HG03469 (cell line): ENCODE measurements at regions not wholly inside any gene's neighbourhood (a gene's known extent, or its start where the extent isn't known, plus 50 kb on each side); places are given as distances from the start of the nearest gene placed in this dataset.

ENCODE experiments used
- ATAC-seq: cut with Tn5 transposase; IDR thresholded peaks from one replicate; pipeline ENCODE4 v1.9.1; 2021; ENCODE audit warnings: mild to moderate bottlenecking, moderate library complexity, moderate number of reproducible peaks; ENCODE audit not compliant: unreplicated experiment

DNA sequence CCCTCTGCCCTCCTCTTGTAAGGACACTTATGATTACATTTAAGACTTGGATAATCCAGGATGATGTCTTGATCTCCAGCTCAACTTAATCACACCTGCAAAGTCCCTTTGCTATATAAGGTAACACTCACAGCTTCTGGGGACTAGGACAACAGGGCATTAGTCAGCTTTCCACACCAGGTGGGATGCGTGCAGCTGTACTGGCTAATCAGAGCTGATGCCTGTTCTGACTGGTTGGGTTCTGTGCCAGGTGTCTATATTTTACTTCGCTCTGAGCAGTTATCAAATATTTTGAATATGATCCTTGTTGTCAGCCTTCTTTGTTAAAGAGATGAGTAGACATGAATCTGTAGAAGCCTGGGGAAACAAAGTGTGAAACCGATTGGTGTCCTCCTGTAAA lies 115.5 kb upstream of the ATP8B1 start:
- no peak for ATAC-seq

DNA sequence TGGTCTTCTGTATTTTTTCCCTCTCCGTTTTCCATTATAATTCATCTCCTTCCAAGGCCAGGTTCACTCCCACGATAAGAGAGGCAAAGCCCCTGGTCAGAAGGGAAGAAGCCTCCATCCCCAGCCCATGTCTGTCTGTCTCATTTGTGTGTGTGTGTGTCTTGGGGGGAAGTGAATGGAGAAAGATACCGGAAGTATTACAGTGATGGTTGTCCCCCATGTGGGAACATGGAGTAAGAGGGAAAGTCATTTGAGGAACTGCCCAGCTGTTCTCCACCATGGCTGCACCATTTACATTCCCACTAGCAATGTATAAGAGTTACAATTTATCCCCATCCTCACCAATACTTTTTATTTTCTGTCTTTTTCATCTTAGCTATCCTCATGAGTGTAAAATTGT lies 113.6 kb upstream of the ATP8B1 start:
- no peak for ATAC-seq

DNA sequence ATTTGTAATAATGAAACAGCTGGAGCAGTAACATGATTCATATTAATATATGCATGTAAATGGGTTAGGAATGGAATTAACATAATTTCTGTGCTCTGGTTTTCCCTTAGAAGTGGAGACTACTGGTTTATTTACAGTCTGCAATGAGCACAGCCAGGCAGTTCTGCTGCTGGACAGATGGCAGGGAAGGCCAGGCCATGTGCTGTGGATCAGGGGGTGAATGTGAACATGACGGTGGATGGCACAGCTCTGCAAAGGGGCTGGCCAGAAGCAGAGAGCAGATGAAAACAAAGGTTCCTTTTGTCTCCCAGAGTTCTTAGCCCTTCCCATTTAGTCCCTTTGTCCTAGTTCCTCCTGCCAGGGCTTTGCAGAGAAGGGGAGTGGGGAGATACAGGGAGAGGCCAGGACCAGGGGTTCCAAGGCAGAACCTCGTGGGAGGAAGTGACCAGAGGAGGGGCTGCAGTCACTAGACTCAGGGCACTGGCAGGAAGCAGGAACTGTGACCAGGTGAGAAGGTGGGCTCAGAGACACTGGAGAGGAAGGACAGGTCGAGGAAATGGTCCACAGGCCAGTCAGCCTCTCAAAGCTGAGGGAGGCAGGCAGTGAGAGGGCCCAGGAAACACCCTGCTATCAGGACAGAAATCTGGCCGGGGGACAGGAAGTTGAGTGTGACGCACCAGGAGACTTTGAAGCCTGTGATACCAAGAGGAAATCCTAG lies 112.9 kb upstream of the ATP8B1 start:
- ATAC-seq: no peak

DNA sequence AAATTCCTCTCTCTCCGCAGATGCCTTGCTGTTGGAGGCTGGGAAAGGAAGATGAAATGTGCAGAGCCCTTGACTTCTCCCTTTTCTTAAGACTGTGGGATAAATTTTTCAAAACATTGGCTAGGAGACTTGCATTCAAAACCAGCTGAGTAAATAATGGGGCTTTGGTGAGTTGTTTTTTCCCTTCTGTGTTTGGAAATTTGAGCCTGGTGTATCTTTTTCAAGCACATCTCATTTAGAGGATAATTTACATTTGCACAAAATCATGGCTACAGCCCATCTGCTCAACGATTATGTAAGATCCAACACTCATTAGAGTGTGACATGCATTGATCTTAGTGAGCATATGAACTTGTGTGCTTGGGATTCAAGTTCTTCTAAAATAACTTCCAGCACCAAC lies 112.1 kb upstream of the ATP8B1 start:
- no peak for ATAC-seq

DNA sequence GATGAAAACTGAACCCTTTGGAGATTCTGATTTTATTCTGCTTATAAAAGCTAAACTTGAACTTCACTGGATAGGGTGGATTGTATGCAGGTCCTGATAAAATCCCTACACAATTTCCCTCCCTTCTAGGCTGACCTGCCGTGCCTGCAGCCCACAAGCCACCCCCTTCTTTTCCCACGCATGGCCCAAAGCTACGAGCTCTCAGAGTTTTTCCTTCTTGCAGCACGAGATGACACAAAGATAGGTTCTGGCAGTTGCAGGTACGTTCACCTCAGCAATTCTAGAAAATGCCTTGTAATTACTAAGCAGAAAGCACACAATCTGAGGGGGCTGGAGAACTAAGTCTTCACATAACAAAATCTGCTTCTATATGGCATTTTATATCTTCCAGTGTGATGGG lies 110.6 kb upstream of the ATP8B1 start:
- no peak for ATAC-seq

DNA sequence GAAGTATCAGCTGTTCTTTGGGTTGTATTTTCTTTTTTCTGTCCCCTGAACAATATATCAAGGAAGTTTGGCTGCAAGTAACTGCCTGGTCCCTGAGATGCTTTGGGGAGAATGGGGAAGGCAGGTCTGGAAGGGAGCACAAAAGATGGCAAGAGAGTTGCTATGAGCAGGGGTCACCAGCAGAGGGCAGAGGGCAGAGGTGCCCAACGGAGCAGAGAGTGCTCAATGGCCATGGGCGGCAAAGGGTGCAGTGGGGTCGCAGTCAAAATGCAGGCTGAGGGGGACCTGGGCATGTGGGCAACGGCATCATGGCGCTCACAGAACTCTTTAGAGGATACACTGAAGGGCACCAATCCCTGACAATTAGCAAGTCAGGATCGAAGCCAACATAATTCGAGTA lies 107.7 kb upstream of the ATP8B1 start:
- no peak for ATAC-seq

DNA sequence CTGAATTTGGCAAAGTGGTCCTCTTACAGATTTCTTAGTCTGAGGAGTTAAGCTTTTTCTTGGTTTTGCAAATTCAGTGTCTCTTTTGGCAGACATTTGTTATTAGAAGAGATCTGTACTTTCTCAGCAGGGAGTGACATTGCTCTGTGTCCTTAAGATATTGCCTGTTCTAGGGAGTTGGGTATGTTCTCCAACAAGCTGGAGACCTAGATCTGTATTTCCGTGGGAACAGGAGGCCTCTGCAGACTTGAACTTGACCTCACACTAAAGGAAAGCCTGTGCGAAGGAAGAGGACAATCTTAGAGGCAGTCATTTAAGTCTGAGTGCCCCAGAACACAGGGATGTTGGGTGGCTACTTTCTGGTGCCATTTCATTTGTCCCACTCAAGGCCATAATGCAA lies 107.0 kb upstream of the ATP8B1 start:
- no peak for ATAC-seq

DNA sequence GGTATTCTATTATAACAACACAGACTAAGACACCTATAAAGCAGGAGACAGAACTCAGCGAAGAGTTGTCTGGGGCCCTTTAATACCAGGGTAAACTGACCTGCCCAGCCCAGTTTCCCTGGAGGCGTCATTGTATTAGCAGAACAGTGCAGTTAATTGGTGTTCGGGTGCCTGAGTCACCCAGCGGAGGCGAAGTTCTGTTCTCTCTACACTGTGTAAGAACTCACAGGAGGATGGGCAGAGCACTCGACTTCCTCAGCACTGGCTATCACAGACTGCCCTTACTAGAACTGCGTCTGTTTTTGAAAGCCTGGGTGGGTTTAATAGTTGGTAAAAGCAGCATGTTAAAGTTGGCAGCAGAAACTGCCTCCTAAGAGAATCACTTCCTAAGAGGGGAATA lies 106.5 kb upstream of the ATP8B1 start:
- no peak for ATAC-seq

DNA sequence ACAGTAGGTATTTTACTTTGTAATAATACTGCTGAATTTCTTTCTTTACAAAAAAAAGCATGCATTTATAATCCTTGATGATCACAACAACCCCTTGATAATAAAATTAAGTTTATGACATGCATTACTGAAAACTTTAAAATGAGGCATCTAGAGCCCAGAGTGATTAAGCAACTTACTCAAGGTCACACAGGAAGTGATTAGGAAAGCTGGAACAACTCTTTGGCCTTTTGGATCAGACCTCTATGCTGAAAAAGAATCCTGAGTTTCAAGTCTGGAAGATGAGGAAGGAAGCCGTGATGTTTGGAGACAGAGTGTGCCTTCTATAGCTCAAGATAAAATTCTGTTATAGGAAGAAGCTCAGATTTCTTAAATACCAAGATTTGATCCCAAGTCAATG lies 105.0 kb upstream of the ATP8B1 start:
- ATAC-seq: no peak

DNA sequence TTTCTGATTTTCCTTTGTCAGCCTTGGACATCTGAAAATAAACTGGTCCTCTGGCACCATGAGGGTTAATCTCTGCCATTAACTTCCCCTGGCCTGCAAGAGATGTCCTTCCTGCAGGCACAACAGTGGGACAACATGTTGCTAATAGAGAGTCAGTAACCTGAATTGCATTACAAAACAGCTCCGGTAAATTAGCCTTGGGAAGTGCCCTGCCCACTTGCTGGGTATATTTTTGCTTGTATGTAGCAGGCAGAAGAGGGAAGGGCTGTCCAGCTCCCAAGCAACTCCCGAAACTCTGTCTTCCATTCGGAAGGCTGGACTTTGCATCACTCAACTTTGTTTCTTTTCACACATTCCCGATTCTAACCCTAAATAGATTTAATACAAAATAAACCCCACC lies 104.4 kb upstream of the ATP8B1 start:
- no peak for ATAC-seq

DNA sequence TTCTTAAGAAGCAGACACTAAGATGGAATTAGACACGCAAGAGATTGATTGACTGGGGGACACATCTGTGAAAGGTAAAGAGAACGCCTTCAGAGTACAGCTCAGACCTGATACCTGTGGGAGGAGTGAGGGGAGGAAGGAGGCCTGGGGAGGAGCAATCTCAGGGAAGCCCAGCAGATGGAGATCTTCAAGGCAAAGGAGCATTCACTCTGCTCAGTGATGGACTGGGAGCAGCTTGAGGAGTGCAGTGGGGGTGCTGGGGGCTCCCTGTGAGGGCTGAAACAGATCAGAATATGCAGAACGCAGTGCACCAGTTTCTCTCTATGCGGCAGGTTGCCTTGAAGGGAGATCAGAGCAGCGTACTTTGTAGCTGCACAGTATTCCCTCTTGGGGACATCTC lies 103.7 kb upstream of the ATP8B1 start:
- ATAC-seq: no peak

DNA sequence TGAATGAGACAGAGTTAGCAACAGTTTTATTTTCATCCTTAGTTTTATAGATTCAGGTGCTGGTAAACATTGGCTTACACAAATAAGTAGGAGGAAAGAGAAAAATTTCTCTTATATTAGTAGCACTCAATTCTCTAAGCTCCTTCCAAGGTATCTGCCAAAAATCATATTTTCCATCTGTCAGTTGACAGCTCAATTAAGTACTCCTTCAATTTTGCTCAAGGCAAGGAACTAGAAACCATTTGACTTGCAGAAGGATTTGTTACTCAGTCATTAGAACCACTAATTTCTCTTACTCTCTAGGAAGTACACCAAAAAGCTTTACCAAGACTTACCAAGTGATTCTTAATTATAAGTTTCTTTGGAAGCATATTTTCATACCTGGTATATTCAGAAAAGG lies 101.4 kb upstream of the ATP8B1 start:
- ATAC-seq: no peak

DNA sequence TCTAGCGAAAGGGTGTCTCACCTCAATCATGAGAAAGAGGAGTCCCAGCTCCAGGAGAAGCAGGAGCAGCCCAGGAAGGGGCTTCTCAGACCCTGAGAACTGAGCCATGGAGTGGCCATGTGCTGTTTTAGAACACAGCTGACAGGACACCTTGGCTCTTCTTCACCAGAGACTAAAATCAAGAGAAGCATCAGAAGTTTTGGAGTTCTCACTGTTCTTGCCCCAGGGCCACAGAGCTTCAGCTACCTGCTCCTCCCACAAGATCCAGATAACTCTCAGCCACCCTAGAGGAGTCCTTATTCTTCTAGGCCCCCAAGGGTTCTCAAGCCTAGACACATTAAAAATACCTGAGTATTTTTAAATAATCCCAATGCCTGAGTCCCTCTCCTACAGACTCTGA lies 99.6 kb upstream of the ATP8B1 start:
- ATAC-seq: no peak

DNA sequence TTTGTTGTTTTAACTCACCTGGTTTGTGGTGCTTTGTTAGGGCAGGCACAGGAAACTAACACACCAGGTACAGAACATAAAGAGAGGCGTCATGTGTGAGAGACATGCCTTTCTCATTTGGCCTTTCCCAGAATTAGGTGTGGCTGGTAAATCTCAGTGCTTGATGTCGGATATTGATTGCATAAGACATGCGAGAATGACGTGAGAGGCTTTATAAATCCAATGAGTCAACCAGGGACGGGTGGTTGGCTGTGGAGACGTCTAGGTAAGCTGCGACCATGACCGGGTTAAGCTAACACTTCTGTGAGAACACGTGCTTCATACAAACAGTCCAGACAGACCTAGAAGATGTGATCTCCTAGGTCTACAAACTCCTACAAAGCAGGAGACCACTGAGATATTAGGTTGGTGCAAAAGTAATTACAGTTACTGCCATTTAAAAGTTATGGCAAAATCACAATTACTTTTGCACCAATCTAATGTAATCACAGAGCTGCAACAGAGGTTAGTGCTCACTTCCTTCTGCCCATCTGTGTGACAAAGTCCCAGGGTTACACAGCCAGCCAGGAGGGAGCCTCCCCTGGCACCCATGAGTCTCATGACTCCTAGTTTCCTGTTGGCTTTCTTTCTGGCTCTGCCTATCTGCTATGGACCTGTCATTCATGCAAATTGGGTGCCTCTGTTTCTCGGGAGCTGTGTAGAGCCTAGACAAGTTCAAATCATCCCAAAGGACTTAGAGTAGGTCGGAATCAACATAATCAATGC lies 98.9 kb upstream of the ATP8B1 start:
- ATAC-seq: no peak

DNA sequence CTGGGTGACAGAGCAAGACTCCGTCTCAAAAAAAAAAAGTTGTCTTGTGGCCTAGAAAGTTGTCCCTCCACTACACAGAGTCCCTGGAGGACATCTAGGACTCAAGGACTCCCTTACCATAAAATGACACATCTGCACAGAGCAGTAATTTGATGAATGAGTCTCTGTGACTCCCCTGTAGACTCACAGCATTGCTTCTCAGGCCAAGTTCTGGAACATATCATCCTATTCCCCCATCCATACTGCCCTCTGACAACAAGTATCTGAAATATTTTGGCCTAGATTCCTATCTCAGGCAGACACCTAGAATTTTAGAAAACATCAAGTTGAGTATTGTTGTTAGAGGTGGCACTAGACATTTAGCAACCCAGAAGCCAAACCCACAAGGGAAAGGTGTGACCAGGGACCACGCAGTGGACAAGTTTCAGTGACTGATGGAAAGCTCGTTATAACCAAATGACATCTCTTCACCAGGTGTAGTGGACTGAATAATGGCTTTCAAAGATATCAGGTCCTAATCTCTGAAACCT lies 97.9 kb upstream of the ATP8B1 start:
- ATAC-seq: no peak

DNA sequence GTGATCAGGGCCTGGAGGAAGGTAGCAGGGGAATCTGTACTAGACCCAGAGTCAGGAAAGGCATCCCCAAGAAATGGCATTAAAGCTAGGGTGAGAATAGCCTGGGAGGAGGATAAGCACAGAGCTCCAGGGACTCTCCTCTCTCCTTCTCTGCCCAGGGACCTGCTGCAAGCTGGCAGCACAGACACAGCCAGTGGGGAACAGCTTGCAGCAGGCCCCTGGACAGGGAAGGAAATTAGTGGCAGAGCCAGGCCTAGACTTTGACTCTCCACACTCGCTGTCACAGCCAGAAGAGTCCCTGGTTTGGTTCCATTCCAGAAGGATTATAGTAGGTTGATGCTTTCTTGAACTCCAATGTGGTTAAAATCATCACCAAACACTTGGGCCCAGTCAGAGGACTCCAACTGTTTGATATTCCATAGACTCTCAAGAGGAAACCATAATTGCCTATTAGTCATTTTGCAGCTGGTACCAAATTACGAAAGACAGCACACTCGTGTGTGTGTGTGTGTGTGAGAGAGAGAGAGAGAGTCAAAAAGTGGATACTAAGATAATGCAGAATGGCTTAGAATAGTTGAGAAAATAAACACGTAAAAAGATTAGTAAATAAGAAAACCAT lies 95.5 kb upstream of the ATP8B1 start:
- ATAC-seq: no peak

DNA sequence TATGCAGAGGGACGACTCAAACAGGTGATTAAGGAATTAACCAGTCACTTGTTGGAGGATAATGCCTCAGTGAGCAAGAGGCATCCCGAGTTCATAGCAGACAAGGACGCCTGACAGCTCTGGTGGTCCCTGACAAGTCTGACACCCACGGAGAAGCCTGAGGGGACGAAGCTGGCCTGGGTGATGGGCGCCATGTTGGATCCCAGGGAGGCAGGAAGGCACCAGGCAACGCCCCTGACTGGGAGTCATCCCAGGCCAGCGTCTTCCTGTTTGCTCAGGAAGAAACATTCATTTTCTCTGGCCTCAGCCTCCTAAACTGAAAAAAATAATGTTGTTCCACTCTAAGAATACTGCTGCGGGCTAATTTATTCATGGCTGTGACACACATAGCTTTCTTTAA lies 92.1 kb upstream of the ATP8B1 start:
- ATAC-seq: no peak

DNA sequence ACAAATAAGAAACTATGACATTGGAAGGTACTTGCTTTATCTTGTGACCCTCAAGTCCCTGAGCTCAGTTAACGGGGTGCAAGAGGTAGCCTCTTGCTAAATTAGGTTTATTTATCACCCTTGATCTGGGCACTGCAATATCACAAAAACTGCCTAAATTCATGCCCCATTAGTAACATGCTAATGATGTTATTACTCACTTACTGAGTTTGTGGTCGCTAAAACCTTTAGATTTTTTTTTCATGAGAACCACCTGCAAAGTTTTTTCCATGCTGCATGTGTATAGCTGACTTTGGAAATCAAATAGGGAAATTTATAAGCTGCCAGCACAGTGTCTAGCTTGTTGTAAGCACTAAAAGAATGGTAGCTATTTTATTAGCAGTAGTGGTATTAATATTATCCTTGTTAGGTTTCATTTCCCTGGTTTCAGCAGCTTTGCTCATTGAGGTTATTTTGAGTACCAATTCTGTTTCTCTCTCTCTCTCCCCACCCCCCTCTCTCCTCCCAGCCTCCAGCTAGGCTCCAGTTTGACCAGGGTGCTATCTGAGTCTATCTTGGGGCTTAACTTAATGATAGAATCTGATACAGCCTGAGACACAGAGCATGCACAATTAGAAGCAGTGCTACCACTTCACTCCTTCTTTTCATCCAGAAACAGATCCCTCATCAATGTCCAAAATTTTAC lies 88.7 kb upstream of the ATP8B1 start:
- ATAC-seq: no peak

DNA sequence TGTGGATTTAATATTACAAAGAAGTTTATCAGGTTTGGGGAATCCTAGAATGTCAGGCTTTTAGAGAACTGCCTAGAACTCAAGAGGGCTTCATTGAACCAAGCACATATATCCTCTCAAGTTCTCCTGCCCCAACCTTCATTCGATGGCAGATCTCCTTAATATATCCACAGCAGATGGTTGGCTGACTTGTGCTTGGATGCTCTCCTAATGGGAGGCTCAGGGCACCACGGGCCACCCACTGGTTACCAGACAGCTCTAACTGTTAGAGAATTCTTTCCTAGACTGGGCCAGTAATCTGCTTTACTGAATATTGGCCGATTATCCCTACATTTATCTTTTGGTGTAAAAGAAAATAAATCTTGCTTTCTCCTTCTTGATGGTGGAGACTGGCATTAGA lies 87.2 kb upstream of the ATP8B1 start:
- ATAC-seq: no peak

DNA sequence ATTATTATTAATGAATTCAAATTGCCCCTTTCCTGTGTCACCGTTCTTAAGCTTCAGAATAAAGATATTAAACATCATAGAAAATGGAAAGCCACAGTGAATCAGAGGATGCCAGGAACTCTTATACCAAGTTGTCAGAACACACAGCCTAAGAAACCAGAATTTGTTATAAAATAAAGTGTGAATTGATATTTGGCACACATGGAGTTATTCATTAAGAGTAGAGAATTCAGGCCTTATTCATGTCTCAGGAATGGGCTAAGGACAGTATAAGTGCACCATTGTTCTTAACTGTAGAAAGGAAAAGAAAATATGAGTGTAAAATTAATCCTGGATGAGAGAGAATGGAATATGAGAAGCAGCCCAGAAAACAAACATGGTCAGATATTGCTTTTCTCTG lies 86.7 kb upstream of the ATP8B1 start:
- no peak for ATAC-seq
